Activated T-helper 1 cell treated with Interleukin-2 at 50 U/mL for 16 hours (primary cell): ENCODE measurements at regions not wholly inside any gene's neighbourhood (a gene's known extent, or its start where the extent isn't known, plus 50 kb on each side); places are given as distances from the start of the nearest gene placed in this dataset.

Source experiments
- DNase-seq: peaks from one replicate; pipeline ENCODE4 v3.0.0-alpha.2; 2020; ENCODE audit warnings: low read depth

DNA sequence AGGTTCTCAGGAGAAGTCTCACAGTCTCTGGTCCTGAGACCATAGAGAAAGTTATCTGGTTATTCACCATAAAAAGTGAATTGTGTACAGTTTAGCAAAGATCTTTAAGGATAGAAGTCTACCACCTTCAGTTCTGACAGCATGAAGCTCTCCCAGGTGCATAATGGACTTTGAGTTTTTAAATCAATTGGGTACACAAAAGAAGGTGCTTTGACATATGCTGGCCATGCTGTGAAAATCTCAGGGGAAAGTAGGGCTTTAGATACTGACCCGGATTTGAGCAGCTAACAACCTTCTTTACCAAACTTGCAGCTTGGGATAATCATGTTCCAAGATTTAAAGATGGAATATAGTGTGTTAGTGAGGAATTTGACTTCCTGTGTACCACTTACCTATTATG lies 264.2 kb downstream of the ZSWIM6 start:
- DNase-seq = no peak

DNA sequence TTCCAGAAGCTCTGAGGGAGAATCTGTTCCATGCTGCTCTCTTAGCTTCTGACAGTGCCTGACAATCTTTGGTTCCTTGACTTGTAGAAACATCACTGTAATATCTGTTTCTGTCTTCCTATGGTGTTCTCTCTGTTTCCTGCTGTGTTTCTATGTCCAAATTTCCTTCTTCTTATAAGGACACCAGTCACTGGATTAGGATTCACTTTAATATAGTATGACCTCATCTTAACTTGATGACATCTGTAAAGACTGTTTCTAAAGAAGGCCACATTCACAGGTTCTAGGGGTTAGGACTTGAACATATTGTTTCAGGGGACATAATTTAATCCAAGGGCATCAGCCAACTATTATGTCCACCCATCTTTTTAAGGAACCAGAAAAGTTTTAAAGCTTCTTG lies 265.6 kb downstream of the ZSWIM6 start:
- no peak for DNase-seq

DNA sequence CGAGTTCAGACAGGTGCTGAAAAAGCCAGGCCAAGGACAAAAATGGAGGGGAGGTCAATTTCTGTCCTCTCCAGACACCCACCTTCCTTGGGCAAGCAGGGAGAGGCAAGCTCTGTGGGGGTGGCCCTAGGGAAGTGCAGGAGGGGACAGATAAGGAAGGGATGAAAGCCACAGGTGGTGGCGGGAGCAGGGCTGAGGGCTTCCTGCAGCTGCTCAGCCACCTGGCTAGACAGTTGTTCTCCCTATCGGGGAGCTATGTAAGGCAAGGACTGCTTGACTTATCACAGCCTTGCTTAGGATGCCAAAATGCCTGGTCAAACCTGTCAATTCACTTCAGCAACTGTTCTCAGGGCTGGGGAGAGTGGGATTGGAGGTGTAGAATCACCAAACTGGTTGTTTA lies 266.1 kb downstream of the ZSWIM6 start:
- DNase-seq = no peak

DNA sequence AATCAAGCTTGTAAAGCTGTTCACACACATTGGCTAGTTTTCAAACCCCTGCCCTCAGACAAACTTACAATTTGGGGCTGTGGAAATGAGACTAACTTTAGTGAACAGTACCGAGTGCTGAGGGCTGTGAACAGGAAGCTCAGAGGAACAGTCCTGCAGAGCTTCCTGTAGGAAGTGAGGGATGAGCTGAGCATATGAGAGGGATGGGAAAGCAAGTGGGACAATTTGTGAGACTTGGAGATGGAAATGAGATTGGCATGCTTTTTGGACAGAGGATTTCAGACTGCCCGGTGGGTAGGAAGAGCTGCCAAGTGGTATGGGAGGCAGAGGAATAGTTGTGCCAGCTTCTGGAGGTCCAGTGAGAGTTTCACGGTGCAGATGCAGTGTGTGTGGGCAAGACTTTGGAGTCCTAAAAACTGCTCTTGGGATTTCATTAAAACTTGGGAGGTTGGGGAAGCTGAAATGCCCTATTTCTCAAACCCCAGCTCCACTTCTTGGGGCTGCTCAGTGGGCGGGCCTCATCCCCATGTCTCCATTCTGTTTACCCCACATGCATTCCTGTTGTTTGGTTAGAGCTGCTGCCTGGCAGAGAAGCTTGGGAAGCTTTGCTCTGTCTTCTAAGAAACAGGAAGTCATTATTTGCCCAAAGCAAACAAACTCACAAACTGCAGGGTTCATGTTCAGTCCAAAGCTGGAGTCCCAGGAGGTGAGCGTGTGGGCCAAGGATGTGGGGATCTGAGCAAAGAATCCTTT lies 267.5 kb downstream of the ZSWIM6 start:
- DNase-seq = no peak

DNA sequence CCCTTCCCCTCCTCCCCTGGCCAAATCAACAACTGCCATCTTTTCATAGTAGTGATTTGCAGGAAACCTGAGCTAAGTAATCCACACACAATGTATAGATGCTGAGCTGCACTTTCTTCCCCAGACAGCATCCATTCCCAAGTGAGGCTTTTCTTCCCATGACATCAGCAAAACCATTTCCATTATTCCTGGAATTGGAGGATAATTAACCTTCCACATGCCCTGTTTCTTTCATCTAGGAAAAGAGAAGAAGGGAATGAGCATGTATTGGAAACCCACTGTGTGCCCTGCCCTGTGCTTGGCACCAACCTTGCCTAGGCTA lies 268.0 kb downstream of the ZSWIM6 start:
- no peak for DNase-seq

DNA sequence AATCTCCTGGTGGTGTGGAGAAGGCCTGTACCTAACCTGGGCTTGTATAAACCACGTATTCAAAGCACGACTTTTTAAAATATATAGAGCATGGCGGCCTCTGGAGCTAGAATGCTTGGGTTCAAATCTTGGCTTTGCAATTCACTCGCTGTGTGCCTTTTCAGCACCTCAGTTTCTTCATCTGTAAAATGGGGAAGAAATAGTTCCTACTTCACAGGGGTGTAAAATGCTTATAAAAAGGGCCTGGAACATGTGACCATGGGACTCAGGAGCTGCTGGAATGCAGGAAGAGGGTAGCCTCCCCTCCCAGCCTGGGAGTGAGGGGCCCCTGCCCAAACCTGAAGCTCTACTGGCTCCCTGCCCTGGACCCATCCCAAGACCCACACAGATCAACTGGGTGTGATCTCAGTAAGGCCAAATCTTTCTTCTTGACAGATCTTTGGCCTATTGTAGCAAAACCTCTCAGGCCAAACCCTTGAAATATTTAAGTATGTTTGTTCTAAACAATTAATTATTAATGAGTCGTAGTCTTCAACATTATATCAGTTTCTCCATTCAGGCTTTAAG lies 269.0 kb downstream of the ZSWIM6 start:
- no peak for DNase-seq

DNA sequence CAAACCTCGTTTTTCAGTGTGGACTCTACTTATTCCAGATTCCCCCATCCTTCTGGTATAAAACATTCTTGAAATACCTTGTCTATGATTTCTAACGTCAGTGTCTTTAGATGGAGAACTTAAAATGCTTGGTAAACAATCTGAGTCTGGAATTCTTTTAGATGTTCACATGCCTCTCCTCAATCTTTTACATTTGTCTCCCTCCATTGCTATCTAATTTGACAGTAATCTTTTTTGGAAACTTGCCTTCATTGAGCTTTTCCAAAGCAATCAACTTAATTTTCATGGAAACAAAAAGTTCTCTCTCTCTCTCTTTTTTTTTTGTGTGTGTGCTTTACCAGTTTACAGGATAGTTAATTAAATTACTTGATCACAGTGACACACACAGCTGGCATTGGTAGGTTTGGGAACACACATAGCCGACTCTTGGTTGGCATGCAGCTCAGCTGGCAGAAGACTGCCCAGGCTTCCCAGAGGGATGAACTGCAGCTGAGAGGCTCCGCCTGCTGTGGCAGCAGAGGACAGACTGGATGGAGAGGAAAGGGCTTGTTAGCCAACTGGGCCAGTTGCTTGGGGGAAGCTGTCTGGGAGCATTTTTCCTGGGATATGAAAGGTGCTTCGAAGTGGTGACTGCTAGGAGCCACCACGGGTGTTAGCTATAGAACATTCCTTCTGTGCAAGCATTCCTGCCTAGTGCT lies 271.3 kb downstream of the ZSWIM6 start:
- no peak for DNase-seq

DNA sequence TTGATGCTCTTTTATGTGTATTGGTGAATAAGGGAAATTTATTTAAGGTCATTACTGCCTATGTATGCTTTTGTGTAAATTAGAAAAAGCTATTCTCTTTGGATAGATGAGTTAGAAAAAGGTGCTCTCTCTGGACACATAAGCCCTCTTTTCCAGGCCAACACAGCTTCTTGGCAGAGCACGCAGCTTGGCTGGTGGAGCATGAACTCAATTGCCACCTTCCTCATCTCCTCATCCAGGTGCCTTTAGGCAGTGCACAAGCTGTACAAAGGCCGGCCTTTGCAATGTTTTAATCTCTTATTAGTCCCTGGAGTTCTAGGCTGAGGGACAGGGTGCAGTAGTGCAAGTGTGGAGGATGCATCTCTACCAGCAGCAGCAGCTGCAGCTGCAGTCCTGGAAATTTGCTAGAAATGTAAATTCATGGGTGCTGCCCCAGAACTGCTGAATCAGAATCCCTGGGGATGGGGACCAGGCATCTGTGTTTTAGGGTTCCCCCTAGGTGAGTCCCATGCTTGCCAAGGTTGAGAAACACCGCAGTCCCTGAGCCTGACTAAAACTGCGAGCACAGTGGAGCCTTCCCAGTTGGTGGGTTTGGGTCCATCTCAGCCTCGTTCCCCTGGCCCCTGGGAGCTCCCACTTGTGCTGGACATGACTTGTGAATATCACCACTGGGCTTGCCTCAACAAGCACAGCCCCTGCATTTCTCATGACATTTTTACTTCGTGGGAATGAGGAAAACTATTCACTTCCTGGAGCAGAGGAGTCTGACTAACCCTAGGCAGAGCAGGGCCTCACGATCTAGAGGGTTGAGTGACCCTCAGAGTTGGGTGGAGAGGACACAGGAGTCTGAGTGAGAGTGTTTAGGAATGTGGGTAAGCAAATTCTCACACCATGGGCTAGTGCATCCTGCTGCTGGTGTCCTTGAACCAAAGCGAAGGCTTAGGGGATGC lies 272.3 kb downstream of the ZSWIM6 start:
- no peak for DNase-seq

DNA sequence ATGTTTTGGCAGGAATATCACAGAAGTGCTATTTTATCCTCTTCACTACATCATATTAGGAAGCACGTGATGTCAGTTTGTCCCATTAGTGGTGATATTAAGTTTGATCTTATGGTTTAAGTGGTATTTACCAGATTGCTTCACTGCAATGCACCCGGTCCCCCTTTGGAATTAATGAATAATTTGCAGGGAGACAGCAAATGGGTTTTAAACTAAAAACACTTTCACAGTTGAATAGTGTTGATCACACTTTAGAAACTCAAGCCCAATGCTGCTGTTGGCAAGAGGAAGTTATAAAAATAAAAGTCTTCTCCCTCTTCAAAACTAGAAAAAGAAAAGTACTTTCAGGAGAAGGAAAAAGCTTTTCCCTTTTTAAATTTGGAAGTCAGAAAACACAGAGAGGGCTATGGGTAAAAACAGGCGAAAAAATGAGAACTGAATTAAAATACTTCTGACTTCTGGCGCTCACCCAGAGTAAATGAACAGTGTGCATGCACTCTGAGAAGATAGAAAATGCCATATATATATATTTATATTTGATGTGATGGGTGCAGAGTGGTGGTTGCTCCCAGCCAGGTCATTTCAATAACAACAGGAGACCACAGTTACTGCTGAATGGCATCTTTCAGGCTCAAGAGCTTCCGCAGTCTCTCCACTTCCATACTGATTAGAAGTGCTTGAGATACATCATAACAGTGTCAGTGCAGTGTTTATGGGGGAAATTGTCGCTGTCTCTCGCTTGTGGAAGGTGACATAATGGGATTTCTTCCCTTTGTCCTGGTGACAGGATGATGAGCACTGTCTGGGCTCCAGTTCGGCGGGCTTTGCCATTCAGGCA lies 278.0 kb downstream of the ZSWIM6 start:
- DNase-seq = no peak

DNA sequence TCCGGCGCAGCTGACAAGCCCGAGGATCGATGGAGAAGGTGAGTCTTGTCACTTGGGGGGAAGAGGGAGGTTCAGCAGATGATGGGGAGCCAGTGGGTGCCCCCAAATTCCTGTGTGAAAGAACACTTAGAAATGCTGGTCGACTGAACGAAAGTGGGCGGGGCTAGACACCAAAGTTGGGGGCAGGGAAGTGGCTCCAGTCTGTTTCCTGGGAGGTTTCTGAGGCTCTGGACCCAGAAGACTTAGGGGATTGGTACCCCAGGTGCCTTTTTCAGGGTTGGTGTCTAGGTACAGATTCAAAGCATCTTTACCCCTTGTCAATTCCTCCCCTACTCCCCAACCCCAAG lies 278.6 kb downstream of the ZSWIM6 start:
- no peak for DNase-seq

DNA sequence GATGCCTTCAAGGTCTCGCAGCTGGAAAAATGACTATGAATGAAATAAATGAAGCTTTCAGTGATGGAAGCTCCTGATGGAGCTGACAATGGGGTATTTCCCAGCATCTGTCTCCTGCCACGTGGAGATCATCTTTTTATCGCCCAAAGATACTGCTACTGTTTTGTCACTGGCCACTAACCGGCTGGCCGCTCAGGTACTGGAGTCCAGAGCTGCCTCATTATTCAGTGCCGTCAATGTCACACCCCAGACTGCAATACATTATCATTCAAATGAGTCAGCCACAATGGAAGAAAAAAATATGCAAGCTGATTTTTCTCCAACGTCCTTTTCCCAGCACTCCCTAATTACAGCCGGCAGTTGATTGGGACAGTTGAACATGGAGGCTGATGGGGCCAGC lies 280.4 kb downstream of the ZSWIM6 start:
- no peak for DNase-seq

DNA sequence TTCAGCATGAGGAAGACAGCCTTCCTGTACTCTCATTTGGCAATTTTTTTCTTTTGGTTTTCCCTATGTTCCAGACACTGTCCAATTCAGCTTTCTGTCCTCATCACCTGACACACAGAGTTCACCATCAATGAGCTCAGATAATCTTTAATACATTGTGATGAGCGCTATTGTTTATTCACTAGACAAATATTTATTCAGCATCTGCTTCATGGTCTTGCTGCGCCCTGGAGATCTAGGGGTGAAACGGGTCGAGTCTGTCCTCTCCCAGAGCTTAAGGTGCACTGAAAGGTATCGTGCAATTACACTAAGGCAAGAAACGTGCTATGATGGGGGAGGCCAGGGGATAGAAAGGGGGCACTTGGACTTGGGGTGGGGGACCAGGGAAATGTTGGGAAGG lies 281.6 kb downstream of the ZSWIM6 start:
- no peak for DNase-seq

DNA sequence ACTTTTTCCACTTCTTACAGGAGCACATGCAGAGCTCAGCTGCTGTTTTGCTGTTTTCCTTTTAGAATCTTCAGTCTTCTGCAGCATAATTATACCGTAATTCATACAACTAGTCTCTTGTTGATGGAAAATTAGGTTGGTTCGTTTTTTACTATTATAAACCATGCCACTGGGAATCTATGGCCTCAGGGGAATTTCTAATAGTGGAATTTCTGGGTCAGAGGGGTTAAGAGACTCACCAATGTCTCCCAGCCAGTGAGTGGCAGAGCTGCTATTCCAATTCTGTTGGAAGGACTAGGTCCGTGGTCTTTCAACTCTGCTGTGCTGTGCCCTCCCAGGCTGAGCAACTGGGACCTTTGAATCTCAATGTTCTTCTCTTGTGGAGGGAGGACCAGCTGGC lies 282.5 kb downstream of the ZSWIM6 start:
- no peak for DNase-seq

DNA sequence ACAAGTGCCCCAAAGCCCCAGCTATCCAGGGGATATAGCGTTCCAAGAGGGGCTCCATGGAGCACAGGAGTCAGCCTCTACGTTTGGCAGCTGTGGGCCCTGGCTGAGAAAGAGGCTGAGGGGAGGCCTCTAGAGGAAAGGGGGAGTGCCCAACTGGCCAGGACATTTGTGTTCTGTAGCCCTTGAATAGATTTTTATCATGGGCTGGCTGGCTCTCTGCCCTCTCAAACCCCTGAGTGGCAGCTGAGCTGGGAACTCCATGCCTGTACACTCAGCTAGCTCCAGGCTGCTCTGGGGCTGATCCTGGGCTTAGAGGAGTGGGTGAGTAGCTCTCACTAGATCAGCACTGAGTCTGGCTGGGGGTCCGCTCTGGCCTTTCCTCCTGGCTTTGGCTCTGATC lies 285.0 kb downstream of the ZSWIM6 start:
- no peak for DNase-seq

DNA sequence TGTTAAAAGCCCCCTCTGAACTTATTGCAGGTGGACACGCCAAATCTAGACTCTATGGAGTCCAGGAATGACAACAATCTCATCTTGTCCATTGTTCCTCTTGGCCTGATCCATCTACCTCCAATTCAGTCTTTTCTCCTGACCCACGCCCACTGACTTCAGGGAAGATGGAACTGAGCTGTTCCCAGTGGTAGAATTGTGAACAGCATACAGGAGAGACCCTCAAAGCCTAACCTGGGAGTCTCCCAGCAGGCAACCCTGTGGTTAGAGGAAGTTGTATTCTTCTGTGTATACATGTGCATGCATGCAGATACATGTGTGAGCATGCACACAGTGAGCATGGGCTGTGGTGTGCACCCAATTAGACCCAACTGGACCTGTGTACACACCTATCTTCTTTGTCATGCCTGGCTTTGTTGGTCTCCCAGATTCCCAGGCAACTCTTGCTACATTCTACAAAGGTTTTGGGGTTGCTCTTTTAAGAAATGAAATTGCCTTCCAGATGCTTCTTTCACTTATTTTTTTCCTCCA lies 286.0 kb downstream of the ZSWIM6 start:
- DNase-seq = no peak

DNA sequence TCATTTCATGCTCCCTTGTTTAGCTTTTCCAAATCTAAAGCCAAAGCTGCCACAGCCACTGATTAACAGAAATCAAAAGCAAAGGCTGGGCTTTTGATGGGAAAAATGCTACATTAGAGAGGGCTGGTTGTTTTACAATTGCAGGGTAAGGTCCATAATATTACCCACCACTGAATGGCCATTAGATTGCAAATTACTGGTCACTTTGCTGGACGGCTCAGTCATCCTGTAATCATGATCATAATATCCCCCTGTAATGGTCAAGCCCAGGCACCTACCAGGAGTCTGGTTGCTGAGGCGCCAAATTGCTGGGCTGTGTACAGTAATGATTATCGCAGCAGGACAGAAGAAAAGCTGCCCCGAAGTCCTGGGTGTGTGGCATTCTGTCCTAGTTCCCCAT lies 286.5 kb downstream of the ZSWIM6 start:
- no peak for DNase-seq

DNA sequence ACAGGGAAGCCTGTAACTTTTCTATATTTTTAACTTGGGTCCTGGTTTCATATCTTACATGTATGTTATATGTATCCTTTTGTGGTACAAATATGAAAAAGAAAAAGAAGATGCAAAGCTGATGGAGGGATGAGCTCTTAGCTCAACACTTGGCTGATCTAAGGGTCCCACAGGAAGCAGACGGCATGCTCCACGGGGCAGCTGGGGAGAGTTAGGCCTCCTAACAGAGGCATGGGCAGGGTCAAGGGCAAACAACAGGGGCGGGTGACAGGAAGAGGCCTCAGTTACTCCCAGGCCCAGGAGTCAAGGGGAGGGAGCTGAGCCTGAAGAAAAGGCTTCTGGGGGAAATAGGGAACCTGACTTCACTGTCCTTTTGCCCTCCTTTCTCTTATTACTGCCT lies 287.2 kb downstream of the ZSWIM6 start:
- DNase-seq = no peak

DNA sequence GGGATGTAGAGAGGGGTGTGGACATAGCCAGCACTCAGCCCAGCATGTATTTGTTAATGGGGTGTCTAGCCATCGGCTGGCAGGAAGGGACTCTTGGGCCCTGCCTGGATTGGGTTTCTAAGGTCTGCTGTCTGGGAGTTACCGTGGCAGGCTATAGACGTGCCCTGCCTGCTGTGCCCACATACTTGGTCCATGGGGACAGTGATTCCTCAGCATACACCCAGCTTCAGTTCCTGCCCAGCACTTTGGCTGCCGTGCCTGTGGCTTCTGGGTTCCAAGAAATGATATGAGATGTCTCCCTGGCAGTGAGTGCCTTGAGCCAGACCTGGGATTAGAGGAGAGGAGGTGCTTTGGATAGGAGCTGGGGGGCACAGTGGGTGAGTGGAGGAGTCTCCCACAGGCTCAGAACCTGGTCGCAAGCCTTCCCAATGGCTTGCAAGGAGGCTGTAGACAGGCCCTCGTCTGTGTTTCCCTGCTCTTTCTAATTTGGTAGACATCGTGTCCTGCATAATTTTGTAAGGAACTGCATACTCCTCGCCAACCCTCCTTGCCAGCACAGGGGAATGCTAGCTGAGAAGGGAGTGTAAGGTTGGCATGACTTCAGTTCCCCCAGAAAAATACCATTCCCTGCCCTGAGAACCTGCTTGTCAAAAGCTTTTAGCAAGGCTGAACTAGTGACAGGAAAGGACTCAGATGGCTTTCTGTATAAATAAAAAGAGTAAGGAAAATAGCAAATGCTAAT lies 287.9 kb downstream of the ZSWIM6 start:
- no peak for DNase-seq

DNA sequence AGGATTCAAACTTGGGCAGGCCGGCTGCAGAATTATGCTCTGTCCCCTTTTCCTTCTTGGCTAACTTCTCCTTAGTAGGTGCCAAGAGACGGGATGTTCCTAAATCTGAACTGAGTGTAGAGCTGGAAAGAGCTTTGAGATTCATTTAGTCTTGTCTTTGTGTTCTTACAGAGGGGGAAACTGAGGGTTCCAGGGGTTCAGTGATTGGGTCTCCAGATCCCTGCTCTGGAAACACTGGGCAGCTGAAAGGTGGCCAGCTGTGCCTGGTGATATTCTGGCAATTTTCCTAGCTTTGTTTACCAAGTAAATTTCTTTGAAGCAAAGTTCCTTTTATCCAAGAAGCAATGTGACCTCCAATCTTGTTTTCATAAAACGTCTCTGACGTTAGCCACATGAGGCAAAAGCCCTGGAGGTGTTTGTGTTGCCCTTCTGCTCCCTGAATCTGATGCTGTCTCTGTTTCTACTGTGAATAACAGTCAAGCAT lies 288.7 kb downstream of the ZSWIM6 start:
- DNase-seq = no peak

DNA sequence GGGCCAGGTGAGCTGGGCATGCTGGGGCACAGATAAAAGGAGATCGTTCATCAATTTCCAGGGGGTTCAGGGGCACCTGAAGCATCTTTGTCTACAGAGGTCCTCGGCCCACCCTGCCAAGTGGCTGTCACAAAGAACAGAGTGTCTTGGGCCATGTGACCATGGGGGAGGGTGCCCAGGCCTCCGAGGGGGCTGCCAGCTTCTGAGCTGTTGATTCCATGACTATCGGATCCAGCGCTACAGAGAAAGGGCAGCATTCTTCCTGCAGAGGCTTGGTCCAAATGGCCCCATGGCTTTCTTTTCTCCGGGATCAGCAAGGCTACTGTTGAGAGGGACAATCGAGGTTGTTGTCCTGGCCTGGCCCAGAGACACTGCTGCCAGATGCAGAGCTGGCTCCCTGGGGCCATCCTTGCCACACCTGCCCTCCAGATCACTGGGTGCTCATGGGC lies 289.2 kb downstream of the ZSWIM6 start:
- DNase-seq = no peak

DNA sequence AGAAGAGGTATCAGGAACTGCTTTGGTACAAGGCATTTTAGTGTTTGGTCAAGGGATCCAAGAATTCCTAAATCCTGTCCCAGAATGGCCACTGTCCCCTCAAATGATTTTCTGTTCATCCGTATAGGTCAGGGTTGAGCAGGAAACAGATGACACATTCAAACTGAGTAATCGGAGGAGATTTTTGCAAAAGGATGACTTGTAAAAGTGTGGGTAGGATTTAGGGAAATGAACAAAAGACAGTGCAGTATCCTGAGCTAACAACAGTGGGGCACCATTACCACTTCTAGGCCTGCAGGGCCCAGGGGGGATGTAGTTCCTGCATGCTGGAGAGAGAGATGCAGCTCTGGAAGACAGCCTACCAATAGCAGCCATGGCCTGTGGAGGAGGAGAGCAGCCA lies 290.1 kb downstream of the ZSWIM6 start:
- no peak for DNase-seq
